Peyer's patch (tissue), 4 donors: ENCODE measurements at regions not wholly inside any gene's neighbourhood (a gene's known extent, or its start where the extent isn't known, plus 50 kb on each side); places are given as distances from the start of the nearest gene placed in this dataset.

Experiments used
- DNase-seq, 3 donors: peaks; one replicate each; pipeline ENCODE4 v3.0.0-alpha.2; 2017 to 2019
- H3K27ac ChIP-seq, 4 donors: fragments of 200-600 bp; sonication (generic); one replicate each; pipeline ENCODE4 v1.5.1; 2016 to 2019
- H3K27me3 ChIP-seq, 2 donors: fragments of 200-600 bp; sonication (generic); one replicate each; pipeline ENCODE4 v1.5.1; 2019
- H3K36me3 ChIP-seq, 3 donors: fragments of 200-600 bp; sonication (generic); one replicate each; pipeline ENCODE4 v1.5.1; 2016 to 2019
- H3K4me1 ChIP-seq, 4 donors: fragments of 200-600 bp; sonication (generic); one replicate each; pipeline ENCODE4 v1.5.1; 2016 to 2019
- H3K4me3 ChIP-seq, 4 donors: fragments of 200-600 bp; sonication (generic); 1 replicate in 3 of 4; 2 replicates in 1 of 4; pipeline ENCODE4 v1.5.1; 2016 to 2019; ENCODE audit warnings: mild to moderate bottlenecking in 1 of 4
- H3K9me3 ChIP-seq, 4 donors: fragments of 200-600 bp; sonication (generic); one replicate each; pipeline ENCODE4 v1.5.1; 2016 to 2019; ENCODE audit warnings: mild to moderate bottlenecking in 1 of 4
- POLR2A ChIP-seq, 2 donors: fragments of 450-650 bp; IDR thresholded peaks; one replicate each; pipeline ENCODE4 v1.5.1; 2017; ENCODE audit warnings: antibody characterized with exemption in 2 of 2, mild to moderate bottlenecking in 2 of 2, moderate library complexity in 2 of 2
- TF ChIP-seq, protein P1 (sequence below), 6 experiments: fragments of 450-650 bp in 4 of 6; fragments of 200-600 bp in 2 of 6; sonication (generic) in 1 of 6; IDR thresholded peaks; one replicate each; pipeline ENCODE4 v1.5.1; 2017 to 2019; ENCODE audit warnings: antibody characterized with exemption in 6 of 6, mild to moderate bottlenecking in 3 of 6, moderate library complexity in 1 of 6

GRCh38 chr21:20249401-20249800 lies 748.8 kb upstream of the NCAM2 start:
- no peaks in the 10 kb centered on the region for H3K27me3 ChIP-seq
- DNase-seq: no peak
- H3K4me3 ChIP-seq: no peak overlapping the region
- no peaks in the 10 kb centered on the region for H3K36me3 ChIP-seq
- H3K4me1 ChIP-seq: no peaks in the 10 kb centered on the region
- H3K27ac ChIP-seq: no peak overlapping the region
- TF ChIP-seq, protein P1, sequence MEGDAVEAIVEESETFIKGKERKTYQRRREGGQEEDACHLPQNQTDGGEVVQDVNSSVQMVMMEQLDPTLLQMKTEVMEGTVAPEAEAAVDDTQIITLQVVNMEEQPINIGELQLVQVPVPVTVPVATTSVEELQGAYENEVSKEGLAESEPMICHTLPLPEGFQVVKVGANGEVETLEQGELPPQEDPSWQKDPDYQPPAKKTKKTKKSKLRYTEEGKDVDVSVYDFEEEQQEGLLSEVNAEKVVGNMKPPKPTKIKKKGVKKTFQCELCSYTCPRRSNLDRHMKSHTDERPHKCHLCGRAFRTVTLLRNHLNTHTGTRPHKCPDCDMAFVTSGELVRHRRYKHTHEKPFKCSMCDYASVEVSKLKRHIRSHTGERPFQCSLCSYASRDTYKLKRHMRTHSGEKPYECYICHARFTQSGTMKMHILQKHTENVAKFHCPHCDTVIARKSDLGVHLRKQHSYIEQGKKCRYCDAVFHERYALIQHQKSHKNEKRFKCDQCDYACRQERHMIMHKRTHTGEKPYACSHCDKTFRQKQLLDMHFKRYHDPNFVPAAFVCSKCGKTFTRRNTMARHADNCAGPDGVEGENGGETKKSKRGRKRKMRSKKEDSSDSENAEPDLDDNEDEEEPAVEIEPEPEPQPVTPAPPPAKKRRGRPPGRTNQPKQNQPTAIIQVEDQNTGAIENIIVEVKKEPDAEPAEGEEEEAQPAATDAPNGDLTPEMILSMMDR (IDR thresholded peaks at IDR 0.05): no peak
- TF ChIP-seq POLR2A (IDR thresholded peaks at IDR 0.05): no peak
- no peaks in the 10 kb centered on the region for H3K9me3 ChIP-seq

DNA sequence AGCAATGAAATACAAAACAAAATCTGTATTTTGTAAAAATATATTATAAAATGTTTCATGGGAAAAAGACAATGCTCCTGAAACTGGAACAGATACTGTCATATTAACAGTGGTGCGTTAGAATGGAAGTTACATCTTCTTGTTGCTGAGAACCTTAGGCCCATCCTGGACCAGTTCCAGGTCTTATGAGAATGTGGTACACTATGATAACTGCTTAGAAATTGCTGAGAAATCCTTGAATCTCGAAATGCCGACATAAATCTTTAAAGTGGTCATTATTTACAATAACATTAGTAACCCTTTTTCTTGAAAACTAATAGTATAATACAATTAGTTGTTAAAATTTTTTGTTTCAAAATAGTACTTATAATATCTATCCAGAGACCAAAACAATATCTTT lies 747.9 kb upstream of the NCAM2 start:
- Histone ChIP-seq H3K9me3 (no peaks in the 10 kb centered on the region), H3K36me3 (no peaks in the 10 kb centered on the region), H3K4me3 (no peak overlapping the region), H3K27ac (no peak overlapping the region), H3K4me1 (no peaks in the 10 kb centered on the region), H3K27me3 (no peaks in the 10 kb centered on the region)
- TF ChIP-seq POLR2A (IDR thresholded peaks at IDR 0.05): no peak
- TF ChIP-seq, protein P1 (IDR thresholded peaks at IDR 0.05): no peak
- no peak for DNase-seq

GRCh38 chr21:20253261-20253660 lies 744.9 kb upstream of the NCAM2 start:
- H3K27me3 ChIP-seq: no peaks in the 10 kb centered on the region
- no peak overlapping the region for H3K4me3 ChIP-seq
- TF ChIP-seq POLR2A (IDR thresholded peaks at IDR 0.05): no peak
- TF ChIP-seq, protein P1 (IDR thresholded peaks at IDR 0.05): no peak
- H3K9me3 ChIP-seq: no peaks in the 10 kb centered on the region
- H3K27ac ChIP-seq: no peak overlapping the region
- H3K4me1 ChIP-seq: no peaks in the 10 kb centered on the region
- DNase-seq: no peak
- no peaks in the 10 kb centered on the region for H3K36me3 ChIP-seq

DNA sequence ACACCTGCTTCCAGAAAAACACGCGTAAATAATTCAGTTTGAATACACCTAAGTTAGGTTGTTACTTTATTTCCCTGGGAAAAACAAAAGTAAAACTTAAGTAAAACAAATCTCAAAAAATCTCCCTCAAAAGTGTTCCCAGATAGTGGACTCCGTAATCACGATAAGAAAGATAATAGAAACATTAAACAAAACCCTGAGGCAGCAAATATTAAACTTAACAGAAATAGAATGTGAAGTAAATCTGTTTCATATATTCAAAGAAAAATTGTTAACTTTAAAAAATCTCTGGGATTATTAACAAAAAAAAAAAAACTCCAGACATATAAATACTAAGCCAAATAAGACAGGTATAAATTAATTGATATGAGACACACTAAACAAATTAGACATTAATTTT lies 743.2 kb upstream of the NCAM2 start:
- TF ChIP-seq POLR2A (IDR thresholded peaks at IDR 0.05): no peak
- TF ChIP-seq, protein P1 (IDR thresholded peaks at IDR 0.05): no peak
- Histone ChIP-seq H3K27me3 (no peaks in the 10 kb centered on the region), H3K4me3 (no peak overlapping the region), H3K27ac (no peak overlapping the region), H3K9me3 (no peaks in the 10 kb centered on the region), H3K36me3 (no peaks in the 10 kb centered on the region), H3K4me1 (no peaks in the 10 kb centered on the region)
- no peak for DNase-seq

DNA sequence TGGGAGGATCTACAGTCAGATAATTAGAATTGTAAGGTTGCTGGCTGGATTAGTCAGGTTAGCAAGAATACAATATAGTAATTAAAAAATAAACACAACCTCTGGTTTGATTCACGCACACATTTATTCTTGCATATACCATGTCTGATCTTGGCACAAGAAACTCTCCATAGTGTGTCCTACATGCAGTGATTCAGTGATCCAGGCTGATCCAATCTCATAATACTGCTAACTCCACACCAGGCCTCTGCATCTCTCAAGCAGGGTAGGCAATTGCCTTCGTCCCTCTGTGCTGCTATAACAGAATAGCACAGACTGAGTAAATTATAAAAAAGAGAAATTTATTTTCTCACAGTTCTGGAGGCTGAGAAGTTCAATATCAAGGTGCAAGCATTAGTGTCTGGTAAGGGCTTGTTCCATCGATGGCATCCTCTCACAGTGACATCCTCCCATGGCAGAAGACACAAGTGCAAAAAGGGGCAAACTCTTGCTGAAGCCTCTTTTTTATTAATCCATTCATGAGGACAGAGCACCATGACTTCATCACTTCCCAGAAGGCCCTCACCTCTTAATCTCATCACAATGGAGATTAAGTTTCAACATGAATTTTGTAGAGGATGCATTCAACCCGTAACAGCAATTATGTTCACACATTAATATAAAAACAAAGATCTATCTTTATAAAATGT lies 741.0 kb upstream of the NCAM2 start:
- Histone ChIP-seq H3K9me3 (no peaks in the 10 kb centered on the region), H3K27me3 (no peaks in the 10 kb centered on the region), H3K4me1 (no peaks in the 10 kb centered on the region), H3K27ac (no peak overlapping the region), H3K36me3 (no peaks in the 10 kb centered on the region), H3K4me3 (no peak overlapping the region)
- DNase-seq: no peak
- TF ChIP-seq, protein P1 (IDR thresholded peaks at IDR 0.05): no peak
- no peak for TF ChIP-seq POLR2A (IDR thresholded peaks at IDR 0.05)

DNA sequence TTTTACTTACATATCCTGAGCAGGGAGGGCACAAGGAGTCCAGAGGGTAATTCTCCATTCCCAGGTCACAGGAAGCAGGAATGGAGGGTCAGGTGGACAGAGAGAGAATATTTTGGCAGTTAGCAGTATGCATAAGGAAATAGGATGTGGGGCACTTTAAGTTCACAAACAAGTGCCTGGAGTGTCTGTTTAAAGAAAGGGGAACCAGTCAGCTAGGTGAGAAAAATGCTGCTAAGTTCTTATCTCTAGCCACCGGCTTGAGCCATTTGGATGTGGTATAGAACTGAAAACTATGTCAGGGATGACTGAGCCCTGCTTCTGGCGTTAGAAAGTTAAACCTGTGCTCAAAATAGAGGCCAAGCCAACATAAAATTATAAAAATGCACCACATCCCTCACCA lies 739.7 kb upstream of the NCAM2 start:
- DNase-seq: no peak
- no peak overlapping the region for H3K4me3 ChIP-seq
- H3K36me3 ChIP-seq: no peaks in the 10 kb centered on the region
- TF ChIP-seq, protein P1 (IDR thresholded peaks at IDR 0.05): no peak
- no peak for TF ChIP-seq POLR2A (IDR thresholded peaks at IDR 0.05)
- no peaks in the 10 kb centered on the region for H3K4me1 ChIP-seq
- H3K27ac ChIP-seq: no peak overlapping the region
- no peaks in the 10 kb centered on the region for H3K27me3 ChIP-seq
- peaks cover 0 to 4% (median 0%) of the 10 kb centered on the region in 4 donors for H3K9me3 ChIP-seq
